ENCODE measurements at regions not wholly inside any gene's neighbourhood (a gene's known extent, or its start where the extent isn't known, plus 50 kb on each side); places are given as distances from the start of the nearest gene placed in this dataset.

- TF ChIP-seq ARNT (IDR thresholded peaks at IDR 0.05), result no peak
- TF ChIP-seq NFRKB (IDR thresholded peaks at IDR 0.05), result no peak
- TF ChIP-seq SUZ12 (IDR thresholded peaks at IDR 0.05), result no peak
- no peak for TF ChIP-seq TARDBP (IDR thresholded peaks at IDR 0.05)
- no peak for TF ChIP-seq BHLHE40 (IDR thresholded peaks at IDR 0.05; ENCODE audit: borderline replicate concordance)
- no peak for TF ChIP-seq FOXK2 (IDR thresholded peaks at IDR 0.05)
- no peak for TF ChIP-seq ELF4 (IDR thresholded peaks at IDR 0.05)
Measured at GRCh38 chr5:84685121-84685894, 300.6 kb upstream of the EDIL3 start.
